ENCODE measurements at regions not wholly inside any gene's neighbourhood (a gene's known extent, or its start where the extent isn't known, plus 50 kb on each side); places are given as distances from the start of the nearest gene placed in this dataset.

GRCh38 chr2:64905338-64906024 is 83.7 kb upstream of the SLC1A4 start:
- TF ChIP-seq YY1 (tag by site-specific recombination; IDR thresholded peaks at IDR 0.05) (no peak), ZNF280D (tag by site-specific recombination; IDR thresholded peaks at IDR 0.05) (no peak), CTCF (tag by site-specific recombination; IDR thresholded peaks at IDR 0.05) (no peak), ZNF423 (tag by site-specific recombination; IDR thresholded peaks at IDR 0.05) (no peak), ZNF274 (IDR thresholded peaks at IDR 0.05; ENCODE audit: low read length) (no peak), ZNF274 (tag by site-specific recombination; IDR thresholded peaks at IDR 0.05; ENCODE audit: borderline replicate concordance) (no peak), ZXDB (tag by site-specific recombination; IDR thresholded peaks at IDR 0.05) (no peak), ZNF510 (tag by site-specific recombination; IDR thresholded peaks at IDR 0.05; ENCODE audit: insufficient replicate concordance) (no peak), ZSCAN30 (tag by site-specific recombination; IDR thresholded peaks at IDR 0.05) (no peak), REST (tag by site-specific recombination; IDR thresholded peaks at IDR 0.05) (no peak), ZBTB6 (tag by site-specific recombination; IDR thresholded peaks at IDR 0.05) (no peak)

All from HEK293 (cell line).